ACHN (cell line): ENCODE measurements at regions not wholly inside any gene's neighbourhood (a gene's known extent, or its start where the extent isn't known, plus 50 kb on each side); places are given as distances from the start of the nearest gene placed in this dataset.

Experiments used
- DNase-seq: peaks from one replicate; pipeline ENCODE4 v3.0.0-alpha.2; 2015
- in situ Hi-C: cut with HindIII; loops from 2 replicates; pipeline ENCODE4 v1.10.0; 2017; ENCODE audit warnings: low sequenced_read_pairs, low pct_ligation_motif_present, low pct_unique_long_range_greater_than_20kb

- no peak for DNase-seq
- in situ Hi-C loops = no loop called here
Observed at GRCh38 chr11:119830400-119830799, 101.4 kb upstream of the NECTIN1 start.

GRCh38 chr11:119829402-119829801, 100.4 kb upstream of the NECTIN1 start:
- DNase-seq = no peak
- in situ Hi-C loops = no loop called here

DNA sequence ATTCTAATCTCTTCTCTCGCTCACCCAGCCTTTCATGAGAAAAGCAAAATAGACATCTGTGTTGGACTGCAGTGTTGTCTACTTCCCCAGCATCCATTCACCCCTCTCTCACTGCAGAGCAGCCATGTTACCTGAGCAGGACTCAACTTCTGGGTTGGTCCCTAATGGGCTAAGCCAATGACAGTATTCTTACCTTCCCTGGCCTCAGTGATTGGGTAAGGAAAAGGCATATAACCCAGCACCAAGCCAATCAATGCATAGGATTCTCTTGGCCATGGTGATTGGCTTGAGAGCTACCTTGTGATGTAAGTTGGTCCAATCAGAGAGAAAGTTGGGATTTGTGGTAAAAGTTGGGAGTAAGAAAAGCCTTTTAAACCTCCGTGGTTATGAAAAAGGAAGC, 99.8 kb upstream of the NECTIN1 start:
- in situ Hi-C loops = no loop called here
- DNase-seq = no peak

DNA sequence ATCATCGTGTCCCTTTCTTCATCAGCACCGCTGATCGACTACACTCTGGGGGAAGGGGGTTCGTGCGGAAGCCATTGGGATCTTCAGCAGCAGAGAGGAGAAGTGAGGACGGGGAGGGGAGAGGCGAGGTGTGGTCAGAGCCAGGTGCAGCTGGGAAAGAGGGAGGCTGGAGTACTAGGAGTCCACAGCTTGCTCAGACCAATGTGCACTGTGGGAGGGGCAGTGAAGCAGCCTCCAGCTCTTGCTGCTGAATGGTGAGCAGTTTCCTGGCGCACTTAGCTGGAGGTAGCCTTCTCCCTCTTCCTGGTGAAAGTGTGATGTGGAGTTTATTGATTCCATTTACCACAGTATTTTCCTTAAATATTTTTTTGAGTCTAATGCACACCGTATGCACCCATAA, 99.0 kb upstream of the NECTIN1 start:
- in situ Hi-C loops = no loop called here
- DNase-seq = no peak

DNA sequence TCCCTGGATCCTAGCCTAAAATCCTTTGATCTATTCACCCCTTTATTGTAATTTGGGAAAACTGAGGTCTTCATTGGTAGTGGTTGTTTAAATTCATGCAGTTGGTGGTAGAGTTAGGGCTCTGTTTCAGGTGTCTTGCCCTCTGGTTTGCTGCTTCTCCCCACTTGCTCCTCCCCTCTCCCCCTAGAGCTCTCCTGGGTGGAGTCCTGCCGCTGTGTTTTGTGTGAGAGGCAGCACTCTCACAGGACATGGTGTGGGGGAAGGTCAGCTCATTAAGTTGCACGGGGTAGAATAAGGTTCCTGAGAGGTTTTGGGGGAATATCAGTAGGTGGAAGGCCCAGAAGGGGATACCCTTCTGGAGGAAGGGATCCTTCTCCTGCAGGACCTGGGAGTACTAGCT, 98.1 kb upstream of the NECTIN1 start:
- no peak for DNase-seq
- in situ Hi-C loops = no loop called here

DNA sequence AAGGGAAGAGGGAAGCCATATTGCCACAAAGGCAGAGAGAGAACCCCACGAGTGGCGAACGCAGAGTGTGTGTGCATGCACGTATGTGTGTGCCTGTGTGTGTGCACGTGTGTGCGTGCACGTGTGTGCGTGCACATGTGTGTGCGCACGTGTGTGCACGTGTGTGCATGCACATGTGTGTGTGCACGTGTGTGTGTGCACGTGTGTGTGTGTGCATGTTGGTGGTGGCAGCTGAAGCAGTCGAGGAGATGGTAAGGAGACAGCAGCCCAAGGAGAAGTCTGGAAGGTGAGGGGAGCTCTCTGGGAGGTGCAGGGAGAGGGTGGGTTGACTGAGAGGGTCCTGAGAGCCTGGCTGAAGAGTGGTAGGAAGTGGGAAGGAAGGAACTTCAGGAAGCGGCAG, 94.1 kb upstream of the NECTIN1 start:
- in situ Hi-C loops = no loop called here
- no peak for DNase-seq

DNA sequence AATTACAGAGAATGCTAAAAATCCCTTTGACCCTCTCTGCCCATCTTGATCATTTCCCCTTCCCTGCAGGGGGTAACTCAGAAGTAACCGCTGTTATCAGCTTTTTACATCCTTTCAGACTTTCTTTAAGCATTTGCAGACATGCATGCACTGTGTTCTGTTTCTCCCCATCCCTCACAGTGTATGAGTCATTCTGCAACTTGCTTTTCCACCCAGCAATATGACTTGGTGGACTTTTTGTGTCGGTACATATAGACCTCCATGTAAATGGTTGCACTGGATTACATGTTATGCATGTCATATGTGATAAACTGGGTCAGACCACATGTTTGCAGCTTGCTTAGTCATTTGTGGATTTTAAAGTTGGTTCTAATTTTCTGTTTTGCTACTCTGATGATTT, 87.7 kb upstream of the NECTIN1 start:
- in situ Hi-C loops = no loop called here
- DNase-seq = no peak

- DNase-seq = no peak
- in situ Hi-C loops = no loop called here
Observed at GRCh38 chr11:119814766-119815165, 85.8 kb upstream of the NECTIN1 start.

DNA sequence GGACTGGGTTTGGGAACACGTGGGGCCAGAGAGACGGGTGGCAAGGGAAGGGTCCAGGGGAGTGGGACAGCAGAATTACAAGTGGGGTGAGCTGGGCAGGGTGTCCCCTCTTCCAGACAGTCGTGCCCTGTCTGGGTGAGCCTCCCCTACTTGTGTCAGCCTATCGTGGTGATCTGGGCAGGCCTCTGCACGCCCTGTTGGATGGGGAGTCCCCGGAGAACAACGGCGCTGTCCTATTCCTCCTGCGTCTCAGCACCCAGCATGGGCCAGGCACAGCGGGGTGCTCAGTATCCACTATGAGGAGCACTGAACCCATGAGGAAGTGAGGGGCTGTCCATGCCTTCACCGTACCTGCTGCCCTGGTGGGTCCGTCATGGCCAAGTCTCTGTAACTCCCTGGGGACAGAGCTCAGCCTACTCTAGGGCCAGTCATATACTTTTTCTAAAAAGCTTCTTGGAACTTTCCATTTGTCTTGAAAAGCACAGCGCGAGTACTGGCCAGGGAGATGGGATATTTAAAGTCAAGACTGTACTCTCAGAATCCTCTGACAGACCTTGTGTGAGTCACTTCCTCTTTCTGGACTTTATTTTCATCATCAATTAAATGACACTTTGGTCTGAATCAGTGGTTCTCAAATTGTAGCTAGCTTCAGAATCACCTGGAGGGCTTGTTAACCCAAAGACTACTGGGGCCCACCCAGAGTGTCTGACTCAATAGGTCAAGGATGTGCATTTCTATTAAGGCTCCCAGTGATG, 81.7 kb upstream of the NECTIN1 start:
- no peak for DNase-seq
- in situ Hi-C loops = no loop called here

DNA sequence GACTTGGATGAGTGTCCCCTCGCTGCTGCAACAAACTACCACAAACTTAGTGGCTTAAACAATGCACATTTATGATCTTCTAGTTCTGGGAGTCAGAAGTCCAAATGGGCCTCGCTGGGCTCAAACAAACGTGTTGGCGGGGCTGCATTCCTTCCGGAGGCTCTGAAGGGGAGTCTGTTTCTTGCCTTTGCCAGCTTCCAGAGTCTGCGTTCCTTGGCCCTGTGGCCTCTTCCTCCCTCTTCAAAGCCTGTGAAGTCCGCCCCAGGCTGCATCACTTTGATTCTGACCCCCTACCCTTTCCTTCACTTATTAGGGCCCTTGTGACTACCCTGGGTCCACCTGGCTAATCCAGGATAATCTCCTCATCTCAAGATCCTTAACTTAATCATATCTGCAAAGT, 80.3 kb upstream of the NECTIN1 start:
- in situ Hi-C loops = no loop called here
- no peak for DNase-seq

- DNase-seq = no peak
- in situ Hi-C loops = no loop called here
Observed at GRCh38 chr11:119808407-119809185, 79.6 kb upstream of the NECTIN1 start.

DNA sequence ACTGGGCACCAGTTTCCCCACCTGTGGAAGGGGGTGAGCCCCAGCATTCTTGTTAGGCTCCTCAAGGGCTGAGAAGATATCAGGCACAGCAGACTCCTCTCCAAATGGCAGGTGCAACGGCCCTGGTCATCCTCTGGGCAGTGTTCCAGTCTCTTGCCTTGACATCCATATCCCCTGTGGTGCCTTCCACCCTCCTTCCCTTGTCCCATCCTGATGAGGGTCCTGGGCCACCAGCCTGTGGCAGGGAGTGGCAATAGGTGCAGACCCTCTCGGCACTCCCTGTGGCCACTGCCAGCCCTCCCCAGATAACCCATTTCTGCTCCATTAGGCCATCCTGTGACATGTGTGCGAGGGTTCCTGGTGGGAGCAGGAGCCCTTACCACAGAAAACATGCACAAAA, 78.8 kb upstream of the NECTIN1 start:
- DNase-seq = no peak
- in situ Hi-C loops = no loop called here

DNA sequence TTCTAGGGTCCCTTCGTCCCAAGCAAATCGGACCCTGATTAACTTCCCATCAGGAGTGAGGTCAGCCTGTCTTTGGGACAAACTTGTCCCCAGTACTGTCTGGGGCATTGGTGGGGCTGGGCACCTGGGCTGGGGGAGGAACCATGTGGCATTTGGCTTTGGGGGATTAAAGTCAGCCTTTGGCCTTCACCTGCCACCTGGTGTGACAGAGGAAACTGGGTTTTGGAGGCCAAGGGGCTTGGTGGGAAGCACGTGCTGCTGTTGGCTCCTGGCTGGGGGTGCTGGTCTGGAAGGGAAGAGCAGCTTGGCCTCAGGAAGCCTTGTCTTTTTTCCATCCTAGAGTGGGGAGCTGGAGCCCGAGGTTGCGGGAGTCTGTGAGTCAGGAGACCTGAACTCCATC, 78.4 kb upstream of the NECTIN1 start:
- in situ Hi-C loops = no loop called here
- no peak for DNase-seq

DNA sequence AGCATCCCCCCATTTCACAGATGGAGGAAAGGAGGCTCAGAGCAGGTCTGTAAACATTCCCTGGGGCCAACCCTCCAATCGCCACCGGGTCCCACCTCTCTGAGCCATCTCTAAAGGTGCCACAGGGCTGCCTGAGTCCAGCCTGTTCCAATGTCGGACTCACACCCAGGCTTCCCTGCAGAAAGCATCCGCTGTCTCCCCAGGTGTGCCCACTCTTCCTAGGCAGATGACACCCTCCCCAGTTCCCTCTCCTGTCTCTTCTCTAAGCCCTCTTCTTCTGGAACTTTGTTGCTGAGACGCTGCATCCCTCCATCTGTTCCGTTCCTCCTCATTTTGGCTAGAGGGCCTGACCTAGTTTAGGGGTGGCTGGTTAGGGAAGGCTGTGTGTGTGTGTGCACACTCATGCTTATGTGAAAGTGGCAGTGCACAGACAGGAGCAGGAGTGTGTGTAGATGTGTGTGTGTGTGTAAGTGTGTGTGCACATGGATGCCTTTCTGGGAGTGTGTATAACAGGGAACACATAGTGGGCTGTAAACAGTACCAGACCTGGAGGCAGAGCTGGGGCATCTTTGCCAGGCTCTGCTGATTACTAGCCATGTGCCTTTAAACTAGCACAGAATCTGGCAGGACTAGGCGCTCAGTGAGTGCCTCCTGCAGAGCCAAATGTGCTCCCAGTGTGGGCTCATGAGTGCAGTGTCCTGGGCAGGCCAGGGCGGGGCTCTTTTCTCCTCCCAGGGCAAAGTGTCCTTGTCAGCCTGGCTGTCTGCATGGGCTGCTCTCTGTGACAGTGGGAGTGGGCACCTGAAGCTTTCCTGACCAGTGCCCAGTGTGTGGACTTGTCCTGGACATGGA, 77.3 kb upstream of the NECTIN1 start:
- in situ Hi-C loops = no loop called here

GRCh38 chr11:119805663-119806062, 76.7 kb upstream of the NECTIN1 start:
- in situ Hi-C loops = no loop called here
- DNase-seq = no peak

More for the DNA sequence above, 77.3 kb upstream of the NECTIN1 start:
- no peak for DNase-seq

- no peak for DNase-seq
- in situ Hi-C loops = no loop called here
Observed at GRCh38 chr11:119804698-119805097, 75.7 kb upstream of the NECTIN1 start.

GRCh38 chr11:119803726-119804294, 74.8 kb upstream of the NECTIN1 start:
- in situ Hi-C loops = no loop called here
- DNase-seq = no peak

DNA sequence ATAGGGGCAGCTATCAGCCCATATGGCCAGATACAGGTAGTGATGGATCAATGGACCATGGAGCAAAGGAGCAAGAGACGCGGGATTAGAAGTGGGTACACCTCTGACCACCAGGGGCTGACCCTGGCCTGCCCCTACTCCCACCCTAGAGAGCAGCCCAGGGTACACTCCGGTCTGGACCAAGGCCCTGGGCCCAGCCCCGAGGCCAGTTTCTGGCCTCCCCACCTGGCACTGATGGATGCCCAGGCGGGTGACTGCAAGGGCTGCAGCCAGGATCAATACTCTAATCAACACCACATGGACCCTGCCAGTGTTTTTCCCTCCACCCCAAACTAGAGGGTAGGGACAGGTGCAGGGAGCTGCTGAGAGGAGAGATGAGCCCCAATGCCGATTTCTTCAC, 74.1 kb upstream of the NECTIN1 start:
- in situ Hi-C loops = no loop called here
- DNase-seq = no peak

GRCh38 chr11:119802670-119803069, 73.7 kb upstream of the NECTIN1 start:
- in situ Hi-C loops = no loop called here
- DNase-seq = no peak
